ENCODE measurements at regions not wholly inside any gene's neighbourhood (a gene's known extent, or its start where the extent isn't known, plus 50 kb on each side); places are given as distances from the start of the nearest gene placed in this dataset.

GRCh38 chr6:168983925-168984324 is 269.7 kb downstream of the THBS2 start:
- CTCF ChIA-PET, result interaction anchor here (0.6 kb wide), 1 partner anchor 761 kb away, joined by 5 read pairs; no protein-coding TSS in a partner anchor
- POLR2A ChIA-PET, result no interaction called here
- TF ChIP-seq CTBP1 (IDR thresholded peaks at IDR 0.05; ENCODE audit: borderline replicate concordance) (no peak), ARNT (IDR thresholded peaks at IDR 0.05) (no peak), ZNF384 (IDR thresholded peaks at IDR 0.05) (no peak), FOXK2 (IDR thresholded peaks at IDR 0.05) (no peak), NFRKB (IDR thresholded peaks at IDR 0.05) (no peak), TARDBP (IDR thresholded peaks at IDR 0.05) (no peak), LEF1 (IDR thresholded peaks at IDR 0.05; ENCODE audit: borderline replicate concordance) (no peak), HDGF (IDR thresholded peaks at IDR 0.05; ENCODE audit: borderline replicate concordance) (no peak), ELF4 (IDR thresholded peaks at IDR 0.05) (no peak), BHLHE40 (IDR thresholded peaks at IDR 0.05; ENCODE audit: borderline replicate concordance) (no peak), SP1 (IDR thresholded peaks at IDR 0.05) (no peak), L3MBTL2 (conservative IDR thresholded peaks at IDR 0.05) (no peak), FOXA1 (IDR thresholded peaks at IDR 0.05) (no peak), FOXM1 (IDR thresholded peaks at IDR 0.05; ENCODE audit: borderline replicate concordance) (no peak), SUZ12 (IDR thresholded peaks at IDR 0.05) (no peak)
- TF ChIP-seq, protein P1, sequence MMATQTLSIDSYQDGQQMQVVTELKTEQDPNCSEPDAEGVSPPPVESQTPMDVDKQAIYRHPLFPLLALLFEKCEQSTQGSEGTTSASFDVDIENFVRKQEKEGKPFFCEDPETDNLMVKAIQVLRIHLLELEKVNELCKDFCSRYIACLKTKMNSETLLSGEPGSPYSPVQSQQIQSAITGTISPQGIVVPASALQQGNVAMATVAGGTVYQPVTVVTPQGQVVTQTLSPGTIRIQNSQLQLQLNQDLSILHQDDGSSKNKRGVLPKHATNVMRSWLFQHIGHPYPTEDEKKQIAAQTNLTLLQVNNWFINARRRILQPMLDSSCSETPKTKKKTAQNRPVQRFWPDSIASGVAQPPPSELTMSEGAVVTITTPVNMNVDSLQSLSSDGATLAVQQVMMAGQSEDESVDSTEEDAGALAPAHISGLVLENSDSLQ (IDR thresholded peaks at IDR 0.05), result no peak
- no peak for DNase-seq (ENCODE audit: extremely low spot score)

DNA sequence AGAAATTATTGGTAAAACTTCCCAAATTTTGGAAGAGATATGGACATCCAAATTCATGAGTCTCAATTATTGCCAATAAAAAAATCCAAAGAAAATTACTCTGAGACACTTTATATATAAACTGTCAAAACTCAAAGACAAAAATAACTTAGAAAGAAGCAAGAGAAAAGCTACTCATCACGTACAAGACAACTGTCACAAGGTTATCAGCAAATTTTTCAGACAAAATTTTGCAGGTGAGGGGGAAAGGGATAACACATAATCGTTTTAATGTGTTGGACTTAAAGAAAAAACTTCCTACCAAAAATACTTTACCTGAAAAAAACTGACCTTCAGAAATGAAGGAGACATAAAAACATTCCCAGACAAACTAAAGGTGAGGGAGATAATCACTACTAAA is 272.5 kb downstream of the THBS2 start:
- POLR2A ChIA-PET, result no interaction called here
- no peak for DNase-seq (ENCODE audit: extremely low spot score)
- TF ChIP-seq, protein P1 (IDR thresholded peaks at IDR 0.05), result no peak
- no peak for TF ChIP-seq ARNT (IDR thresholded peaks at IDR 0.05)
- no peak for TF ChIP-seq TARDBP (IDR thresholded peaks at IDR 0.05)
- no peak for TF ChIP-seq BHLHE40 (IDR thresholded peaks at IDR 0.05; ENCODE audit: borderline replicate concordance)
- TF ChIP-seq FOXK2 (IDR thresholded peaks at IDR 0.05), result no peak
- CTCF ChIA-PET, result no interaction called here

DNA sequence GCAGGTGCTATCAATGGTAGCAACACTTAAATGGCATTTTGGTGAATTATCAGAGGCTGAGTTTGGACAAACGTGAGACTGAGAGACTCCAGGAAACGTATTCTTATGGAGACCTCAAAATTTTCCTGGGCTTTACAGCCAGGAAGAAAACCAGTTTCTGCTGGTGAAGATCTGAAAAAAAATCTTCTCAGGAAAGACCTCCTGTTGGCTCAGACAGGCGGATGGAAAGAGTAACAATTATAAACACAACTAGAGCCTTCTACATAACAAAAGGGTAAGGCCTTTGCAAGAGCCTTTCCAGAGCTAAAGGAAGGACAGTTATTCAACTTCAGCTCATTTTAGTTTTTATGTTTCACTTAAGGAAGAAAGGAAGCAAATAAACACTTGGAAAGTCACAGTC is 274.4 kb downstream of the THBS2 start:
- no peak for DNase-seq (ENCODE audit: extremely low spot score)
- CTCF ChIA-PET, result no interaction called here
- POLR2A ChIA-PET, result no interaction called here
- TF ChIP-seq ARNT (IDR thresholded peaks at IDR 0.05), result no peak
- no peak for TF ChIP-seq FOXK2 (IDR thresholded peaks at IDR 0.05)
- no peak for TF ChIP-seq SP1 (IDR thresholded peaks at IDR 0.05)
- TF ChIP-seq TARDBP (IDR thresholded peaks at IDR 0.05), result no peak
- no peak for TF ChIP-seq SUZ12 (IDR thresholded peaks at IDR 0.05)
- no peak for TF ChIP-seq ZNF384 (IDR thresholded peaks at IDR 0.05)
- TF ChIP-seq LEF1 (IDR thresholded peaks at IDR 0.05; ENCODE audit: borderline replicate concordance), result no peak
- TF ChIP-seq, protein P1 (IDR thresholded peaks at IDR 0.05), result no peak
- TF ChIP-seq NFRKB (IDR thresholded peaks at IDR 0.05), result no peak
- TF ChIP-seq BHLHE40 (IDR thresholded peaks at IDR 0.05; ENCODE audit: borderline replicate concordance), result no peak
- no peak for TF ChIP-seq CTBP1 (IDR thresholded peaks at IDR 0.05; ENCODE audit: borderline replicate concordance)
- no peak for TF ChIP-seq HDGF (IDR thresholded peaks at IDR 0.05; ENCODE audit: borderline replicate concordance)
- no peak for TF ChIP-seq ELF4 (IDR thresholded peaks at IDR 0.05)
- no peak for TF ChIP-seq L3MBTL2 (conservative IDR thresholded peaks at IDR 0.05)
- TF ChIP-seq FOXM1 (IDR thresholded peaks at IDR 0.05; ENCODE audit: borderline replicate concordance), result no peak

- POLR2A ChIA-PET, result no interaction called here
- TF ChIP-seq, protein P1 (IDR thresholded peaks at IDR 0.05), result no peak
- TF ChIP-seq ZNF384 (IDR thresholded peaks at IDR 0.05) (no peak), SP1 (IDR thresholded peaks at IDR 0.05) (no peak), CTBP1 (IDR thresholded peaks at IDR 0.05; ENCODE audit: borderline replicate concordance) (no peak), ARNT (IDR thresholded peaks at IDR 0.05) (no peak), FOXA1 (IDR thresholded peaks at IDR 0.05) (no peak), ELF4 (IDR thresholded peaks at IDR 0.05) (no peak), L3MBTL2 (conservative IDR thresholded peaks at IDR 0.05) (no peak), BHLHE40 (IDR thresholded peaks at IDR 0.05; ENCODE audit: borderline replicate concordance) (no peak), LEF1 (IDR thresholded peaks at IDR 0.05; ENCODE audit: borderline replicate concordance) (no peak), FOXK2 (IDR thresholded peaks at IDR 0.05) (no peak), NFRKB (IDR thresholded peaks at IDR 0.05) (no peak), HDGF (IDR thresholded peaks at IDR 0.05; ENCODE audit: borderline replicate concordance) (no peak), FOXM1 (IDR thresholded peaks at IDR 0.05; ENCODE audit: borderline replicate concordance) (no peak), TARDBP (IDR thresholded peaks at IDR 0.05) (no peak), SUZ12 (IDR thresholded peaks at IDR 0.05) (no peak)
- CTCF ChIA-PET, result no interaction called here
- DNase-seq (ENCODE audit: extremely low spot score), result no peak
These were observed 281.5 kb downstream of the THBS2 start for GRCh38 chr6:168972128-168972527.

- POLR2A ChIA-PET, result no interaction called here
- DNase-seq (ENCODE audit: extremely low spot score), result no peak
- CTCF ChIA-PET, result no interaction called here
- no peak for TF ChIP-seq LEF1 (IDR thresholded peaks at IDR 0.05; ENCODE audit: borderline replicate concordance)
- TF ChIP-seq SP1 (IDR thresholded peaks at IDR 0.05), result no peak
- TF ChIP-seq CTBP1 (IDR thresholded peaks at IDR 0.05; ENCODE audit: borderline replicate concordance), result no peak
- TF ChIP-seq ELF4 (IDR thresholded peaks at IDR 0.05), result no peak
- TF ChIP-seq HDGF (IDR thresholded peaks at IDR 0.05; ENCODE audit: borderline replicate concordance), result no peak
- TF ChIP-seq NFRKB (IDR thresholded peaks at IDR 0.05), result no peak
- no peak for TF ChIP-seq FOXA1 (IDR thresholded peaks at IDR 0.05)
- no peak for TF ChIP-seq TARDBP (IDR thresholded peaks at IDR 0.05)
- no peak for TF ChIP-seq L3MBTL2 (conservative IDR thresholded peaks at IDR 0.05)
- TF ChIP-seq BHLHE40 (IDR thresholded peaks at IDR 0.05; ENCODE audit: borderline replicate concordance), result no peak
- no peak for TF ChIP-seq FOXM1 (IDR thresholded peaks at IDR 0.05; ENCODE audit: borderline replicate concordance)
- no peak for TF ChIP-seq ZNF384 (IDR thresholded peaks at IDR 0.05)
- TF ChIP-seq SUZ12 (IDR thresholded peaks at IDR 0.05), result no peak
- TF ChIP-seq FOXK2 (IDR thresholded peaks at IDR 0.05), result no peak
- TF ChIP-seq, protein P1 (IDR thresholded peaks at IDR 0.05), result no peak
These were observed 282.1 kb downstream of the THBS2 start for GRCh38 chr6:168971549-168971948.
